ENCODE measurements at regions not wholly inside any gene's neighbourhood (a gene's known extent, or its start where the extent isn't known, plus 50 kb on each side); places are given as distances from the start of the nearest gene placed in this dataset.

GRCh38 chr11:27563641-27564040 is 57.1 kb upstream of the LIN7C start:
- H3K4me1 ChIP-seq, result no peaks in the 10 kb centered on the region
- H3K9me3 ChIP-seq, result no peaks in the 10 kb centered on the region
- DNase-seq (no peak), ATAC-seq (no peak)
- WGBS, 4 donors, result 61 to 68% (median 65%) methylated on average over 3 of the region's 3 CpGs
- TF ChIP-seq CTCF (IDR thresholded peaks at IDR 0.05), result no peak
- no peak for TF ChIP-seq POLR2A (IDR thresholded peaks at IDR 0.05)
- no peak overlapping the region for H3K4me3 ChIP-seq
- H3K27ac ChIP-seq, result no peak overlapping the region
- no peaks in the 10 kb centered on the region for H3K36me3 ChIP-seq
- intact Hi-C loops (cut with DNase I), result no loop called here
- H3K27me3 ChIP-seq, result no peaks in the 10 kb centered on the region

GRCh38 chr11:27563201-27563600 is 56.6 kb upstream of the LIN7C start:
- Histone ChIP-seq H3K27ac (no peak overlapping the region), H3K36me3 (no peaks in the 10 kb centered on the region), H3K4me1 (no peaks in the 10 kb centered on the region), H3K4me3 (no peak overlapping the region), H3K9me3 (no peaks in the 10 kb centered on the region), H3K27me3 (no peaks in the 10 kb centered on the region)
- DNase-seq (no peak), ATAC-seq (no peak)
- TF ChIP-seq CTCF (IDR thresholded peaks at IDR 0.05) (no peak), POLR2A (IDR thresholded peaks at IDR 0.05) (no peak)
- intact Hi-C loops (cut with DNase I), result no loop called here

GRCh38 chr11:27558401-27558800 is 51.8 kb upstream of the LIN7C start:
- H3K27ac ChIP-seq, result no peak overlapping the region
- H3K4me3 ChIP-seq, result no peak overlapping the region
- 73 to 91% (median 75%) methylated on average over 3 of the region's 3 CpGs for WGBS, 4 donors
- H3K9me3 ChIP-seq, result no peaks in the 10 kb centered on the region
- no peak for ATAC-seq
- no peaks in the 10 kb centered on the region for H3K36me3 ChIP-seq
- no peak for DNase-seq
- no peaks in the 10 kb centered on the region for H3K4me1 ChIP-seq
- intact Hi-C loops (cut with DNase I), result no loop called here
- TF ChIP-seq CTCF (IDR thresholded peaks at IDR 0.05) (no peak), POLR2A (IDR thresholded peaks at IDR 0.05) (no peak)
- no peaks in the 10 kb centered on the region for H3K27me3 ChIP-seq

GRCh38 chr11:27557226-27557625 is 50.7 kb upstream of the LIN7C start:
- Histone ChIP-seq H3K27ac (no peak overlapping the region), H3K4me3 (no peak overlapping the region), H3K4me1 (no peaks in the 10 kb centered on the region), H3K9me3 (no peaks in the 10 kb centered on the region), H3K36me3 (no peaks in the 10 kb centered on the region), H3K27me3 (no peaks in the 10 kb centered on the region)
- DNase-seq (no peak), ATAC-seq (no peak)
- 88 to 93% (median 92%) methylated on average over 3 of the region's 3 CpGs for WGBS, 4 donors
- TF ChIP-seq POLR2A (IDR thresholded peaks at IDR 0.05) (no peak), CTCF (IDR thresholded peaks at IDR 0.05) (no peak)
- intact Hi-C loops (cut with DNase I), result no loop called here
